Pancreas (tissue), 10 donors: ENCODE measurements at regions not wholly inside any gene's neighbourhood (a gene's known extent, or its start where the extent isn't known, plus 50 kb on each side); places are given as distances from the start of the nearest gene placed in this dataset.
A peak's percentile ranks its signal among the peaks of the same experiment; 100 is the strongest.

Source experiments
- ATAC-seq, 4 donors: fragments of 200-7000 bp; cut with Tn5 transposase; one replicate each; pipeline versions ENCODE4 v1.8.0 to v1.9.1; 2020; ENCODE audit warnings: mild to moderate bottlenecking in 4 of 4, moderate library complexity in 4 of 4
- DNase-seq, 6 donors: peaks; one replicate each; pipeline ENCODE4 v3.0.0-alpha.2; 2020
- FAIRE-seq: peaks from 2 replicates; lab custom pipeline; 2012; peaks lifted over from hg19 to GRCh38; lab: Jason Lieb, UNC
- H3K27ac ChIP-seq, 4 donors: fragments of 200-600 bp; sonication (generic); 1 replicate in 3 of 4; 2 replicates in 1 of 4; pipeline versions ENCODE4 v1.5.0 to v1.8.0; 2020
- H3K27me3 ChIP-seq, 4 donors: fragments of 200-600 bp; one replicate each; pipeline ENCODE4 v1.8.0; 2021
- H3K36me3 ChIP-seq, 3 donors: fragments of 200-600 bp; sonication (generic) in 1 of 3; one replicate each; pipeline versions ENCODE4 v1.5.0 to v1.8.0; 2020 to 2021
- H3K4me1 ChIP-seq, 3 donors: fragments of 200-600 bp; one replicate each; pipeline ENCODE4 v1.8.0; 2021
- H3K4me3 ChIP-seq, 4 donors: fragments of 200-600 bp; sonication (generic) in 2 of 4; one replicate each; pipeline versions ENCODE4 v1.5.0 to v1.8.0; 2020 to 2021
- H3K9me3 ChIP-seq, 4 donors: fragments of 200-600 bp; one replicate each; pipeline ENCODE4 v1.8.0; 2021
- WGBS, 2 donors: extraction: QIAGEN DNeasy Blood & Tissue Kit; methylation state at CpG; one replicate each; pipeline ENCODE4 v1.1.7; 2013; 5-methylcytosine and 5-hydroxymethylcytosine counted together
- intact Hi-C, 3 donors: fragments of 100-400 bp; cut with DNase I; formaldehyde crosslinking; loops; one replicate each; pipeline versions ENCODE4 v1.11.1 to v1.14.2; 2022
- TF ChIP-seq, protein P1 (sequence below), 4 donors: fragments of 200-600 bp; sonication (generic) in 3 of 4; IDR thresholded peaks; one replicate each; pipeline versions ENCODE4 v1.5.0 to v1.8.0; 2021; ENCODE audit warnings: antibody characterized with exemption in 4 of 4
- donor health status: healthy with polysubstance abuse.
- donor health status: DM: no; HTN: no; CAD: no; lungs with moderate emphysema.
- donor health status: DM: no; HTN: no; CAD: no.
- donor health status: control.
- donor health status: control.
- donor health status: Bipolar disorder and iron deficiency.
- donor health status: DM: yes; HTN: yes; CAD: no.
- donor health status: DM: no; HTN: no; CAD: no.
- donor health status: DM: no; HTN: no; CAD: no.
- donor health status: DM: yes; HTN: yes; CAD: no.

DNA sequence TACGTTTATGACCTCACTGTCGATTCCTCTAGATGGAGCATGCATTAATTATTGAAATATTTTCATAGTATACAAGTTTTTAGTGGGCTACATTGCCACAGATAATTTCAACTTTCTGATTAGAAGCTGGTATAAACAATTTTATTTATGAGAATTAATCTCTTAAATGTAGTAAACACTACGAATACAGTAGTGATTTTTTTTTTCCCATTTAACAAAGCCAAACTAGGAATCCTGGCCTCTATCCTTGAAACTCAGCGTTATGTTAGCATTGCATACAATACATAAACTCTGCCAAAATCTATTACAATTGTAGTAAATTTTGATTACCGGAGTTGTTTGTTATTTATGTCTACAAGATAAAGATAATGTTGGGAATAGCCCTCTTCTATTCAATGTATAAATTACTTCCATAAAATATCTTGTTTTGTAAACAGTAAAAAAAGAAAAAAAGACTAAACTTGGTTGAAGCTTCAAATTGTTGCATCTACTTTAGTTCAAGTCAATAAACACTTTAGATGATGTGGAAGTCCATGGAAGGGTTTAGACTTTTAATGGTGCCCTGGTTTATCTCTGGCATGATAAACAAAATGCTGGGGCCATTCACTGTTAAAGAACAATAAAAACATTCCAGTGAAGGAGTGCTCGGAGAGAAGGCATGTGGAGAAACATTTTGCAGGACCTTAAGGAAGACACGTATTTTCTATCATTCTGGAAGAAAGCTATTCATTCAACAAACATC lies 77.3 kb upstream of the NR2F2 start:
- Histone ChIP-seq H3K4me3 (no peak overlapping the region), H3K27ac (no peak overlapping the region), H3K4me1 (no peaks in the 10 kb centered on the region), H3K36me3 (no peaks in the 10 kb centered on the region), H3K9me3 (no peaks in the 10 kb centered on the region), H3K27me3 (no peaks in the 10 kb centered on the region)
- intact Hi-C loops, result no loop called here
- TF ChIP-seq, protein P1, sequence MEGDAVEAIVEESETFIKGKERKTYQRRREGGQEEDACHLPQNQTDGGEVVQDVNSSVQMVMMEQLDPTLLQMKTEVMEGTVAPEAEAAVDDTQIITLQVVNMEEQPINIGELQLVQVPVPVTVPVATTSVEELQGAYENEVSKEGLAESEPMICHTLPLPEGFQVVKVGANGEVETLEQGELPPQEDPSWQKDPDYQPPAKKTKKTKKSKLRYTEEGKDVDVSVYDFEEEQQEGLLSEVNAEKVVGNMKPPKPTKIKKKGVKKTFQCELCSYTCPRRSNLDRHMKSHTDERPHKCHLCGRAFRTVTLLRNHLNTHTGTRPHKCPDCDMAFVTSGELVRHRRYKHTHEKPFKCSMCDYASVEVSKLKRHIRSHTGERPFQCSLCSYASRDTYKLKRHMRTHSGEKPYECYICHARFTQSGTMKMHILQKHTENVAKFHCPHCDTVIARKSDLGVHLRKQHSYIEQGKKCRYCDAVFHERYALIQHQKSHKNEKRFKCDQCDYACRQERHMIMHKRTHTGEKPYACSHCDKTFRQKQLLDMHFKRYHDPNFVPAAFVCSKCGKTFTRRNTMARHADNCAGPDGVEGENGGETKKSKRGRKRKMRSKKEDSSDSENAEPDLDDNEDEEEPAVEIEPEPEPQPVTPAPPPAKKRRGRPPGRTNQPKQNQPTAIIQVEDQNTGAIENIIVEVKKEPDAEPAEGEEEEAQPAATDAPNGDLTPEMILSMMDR (IDR thresholded peaks at IDR 0.05), result no peak
- DNase-seq, result no peak
- 74 to 81% methylated on average over 7 of the region's 7 CpGs for WGBS, 2 donors
- FAIRE-seq, result no peak
- no peak for ATAC-seq

DNA sequence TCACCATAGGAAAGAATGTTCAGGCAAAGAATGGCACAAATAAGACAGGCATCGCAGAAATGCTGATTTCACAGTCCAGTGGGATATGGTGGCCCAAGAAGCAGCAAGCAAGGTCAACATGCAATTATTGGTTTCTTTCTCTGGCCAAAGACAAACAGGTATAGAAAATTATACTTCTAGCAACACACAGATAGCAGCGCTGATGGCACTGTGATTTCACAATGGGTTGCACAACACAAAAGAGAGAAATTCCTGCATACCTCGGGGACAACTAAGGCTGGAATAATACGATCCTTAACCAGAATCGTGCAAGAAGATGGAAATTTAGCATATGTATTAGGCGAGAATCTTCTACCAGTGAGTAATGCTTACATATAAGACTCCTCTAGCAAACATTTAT lies 76.3 kb upstream of the NR2F2 start:
- no peak overlapping the region for H3K4me3 ChIP-seq
- WGBS, 2 donors, result 88 to 89% methylated on average over 6 of the region's 6 CpGs
- H3K4me1 ChIP-seq, result no peaks in the 10 kb centered on the region
- TF ChIP-seq, protein P1 (IDR thresholded peaks at IDR 0.05), result no peak
- DNase-seq (no peak), FAIRE-seq (no peak), ATAC-seq (no peak)
- H3K27ac ChIP-seq, result no peak overlapping the region
- H3K9me3 ChIP-seq, result no peaks in the 10 kb centered on the region
- H3K27me3 ChIP-seq, result no peaks in the 10 kb centered on the region
- no peaks in the 10 kb centered on the region for H3K36me3 ChIP-seq
- intact Hi-C loops, result no loop called here

DNA sequence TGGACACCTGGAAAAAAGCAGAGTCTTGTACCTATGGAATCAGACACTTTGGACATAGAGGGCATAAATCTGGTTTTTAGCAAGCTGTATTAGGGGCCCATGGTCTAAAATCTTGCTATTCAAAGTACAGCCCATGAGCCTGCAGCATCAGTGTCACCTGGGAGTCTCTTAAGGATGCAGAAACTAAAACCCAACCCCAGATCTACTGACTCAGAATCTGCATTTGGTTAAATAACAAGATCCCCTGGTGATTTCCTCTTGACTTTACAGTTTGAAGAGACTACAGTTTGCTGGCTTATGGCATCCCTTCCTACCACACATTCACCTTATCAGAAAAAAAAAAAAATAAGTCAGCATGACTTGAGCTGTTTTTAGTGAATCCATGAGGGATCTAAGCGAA lies 74.9 kb upstream of the NR2F2 start:
- Histone ChIP-seq H3K27ac (no peak overlapping the region), H3K4me3 (no peak overlapping the region), H3K4me1 (no peaks in the 10 kb centered on the region), H3K36me3 (no peaks in the 10 kb centered on the region), H3K27me3 (no peaks in the 10 kb centered on the region), H3K9me3 (no peaks in the 10 kb centered on the region)
- FAIRE-seq, result no peak
- DNase-seq, result no peak
- 82 to 91% methylated on average over 1 of the region's 1 CpG for WGBS, 2 donors
- intact Hi-C loops, result no loop called here
- no peak for ATAC-seq
- TF ChIP-seq, protein P1 (IDR thresholded peaks at IDR 0.05), result no peak

DNA sequence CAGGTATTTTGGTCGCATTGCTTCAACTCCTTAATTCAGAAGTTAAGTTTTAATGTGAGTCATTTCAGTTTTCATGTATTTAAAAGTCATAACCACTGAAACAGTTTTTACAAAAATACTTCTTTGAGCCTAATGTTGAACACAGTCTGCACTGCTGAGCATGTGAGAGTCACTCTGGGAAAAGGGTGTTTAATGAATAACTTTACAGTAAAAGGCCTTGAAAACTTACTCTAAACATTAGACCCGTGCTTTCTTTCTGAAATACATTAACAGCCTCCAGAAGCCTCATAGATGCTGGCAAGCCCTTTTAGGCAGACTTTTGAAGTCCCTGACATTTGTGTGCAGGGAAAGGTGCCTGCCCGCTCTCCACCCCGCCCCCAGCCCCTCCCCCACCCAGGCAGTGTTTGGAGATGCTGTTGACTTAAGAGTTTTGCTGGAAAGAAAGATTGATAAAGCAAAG lies 68.9 kb upstream of the NR2F2 start:
- TF ChIP-seq, protein P1 (IDR thresholded peaks at IDR 0.05), result no peak
- H3K27ac ChIP-seq, result peak overlapping the region in 2 of 4 donors; percentile 47 to 73
- intact Hi-C loops, result no loop called here
- H3K27me3 ChIP-seq, result no peaks in the 10 kb centered on the region
- no peak for FAIRE-seq
- DNase-seq, result peak in 2 of 6 donors; percentile 4 to 19
- peak; percentile 45 to 77 (median 72) for ATAC-seq
- no peaks in the 10 kb centered on the region for H3K36me3 ChIP-seq
- H3K4me1 ChIP-seq, result peaks cover 18 to 32% (median 31%) of the 10 kb centered on the region in 3 donors
- no peak overlapping the region for H3K4me3 ChIP-seq
- no peaks in the 10 kb centered on the region for H3K9me3 ChIP-seq
- WGBS, 2 donors, result 8 to 11% methylated on average over 4 of the region's 4 CpGs

DNA sequence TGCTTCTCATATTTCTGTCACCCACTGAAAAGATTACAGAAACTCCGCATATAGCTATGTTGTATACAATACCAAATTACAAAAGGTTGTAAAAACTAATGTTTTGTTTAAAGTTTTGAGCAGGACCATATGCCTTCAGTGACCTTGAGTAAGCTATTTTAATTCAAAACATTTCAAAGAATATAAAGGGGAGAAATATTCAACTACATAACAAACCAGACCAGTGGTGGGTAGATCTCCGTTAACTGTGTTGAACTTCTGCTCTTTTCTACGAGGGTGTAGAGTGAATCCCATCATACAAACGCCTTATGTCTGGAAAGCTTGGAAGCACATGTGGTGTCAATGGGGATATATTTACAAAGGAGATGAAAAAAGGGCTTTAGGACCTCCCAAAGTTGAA lies 68.4 kb upstream of the NR2F2 start:
- H3K4me1 ChIP-seq, result peaks cover 18 to 32% (median 31%) of the 10 kb centered on the region in 3 donors
- no peaks in the 10 kb centered on the region for H3K9me3 ChIP-seq
- no peaks in the 10 kb centered on the region for H3K27me3 ChIP-seq
- no peak for FAIRE-seq
- no peak overlapping the region for H3K4me3 ChIP-seq
- WGBS, 2 donors, result 34 to 35% methylated on average over 4 of the region's 4 CpGs
- no peaks in the 10 kb centered on the region for H3K36me3 ChIP-seq
- DNase-seq, result no peak
- ATAC-seq, result peak in 1 of 4 donors; percentile 4
- TF ChIP-seq, protein P1 (IDR thresholded peaks at IDR 0.05), result no peak
- intact Hi-C loops, result no loop called here
- H3K27ac ChIP-seq, result peak overlapping the region in 2 of 4 donors; percentile 47 to 73
